ENCODE measurements at regions not wholly inside any gene's neighbourhood (a gene's known extent, or its start where the extent isn't known, plus 50 kb on each side); places are given as distances from the start of the nearest gene placed in this dataset.

DNA sequence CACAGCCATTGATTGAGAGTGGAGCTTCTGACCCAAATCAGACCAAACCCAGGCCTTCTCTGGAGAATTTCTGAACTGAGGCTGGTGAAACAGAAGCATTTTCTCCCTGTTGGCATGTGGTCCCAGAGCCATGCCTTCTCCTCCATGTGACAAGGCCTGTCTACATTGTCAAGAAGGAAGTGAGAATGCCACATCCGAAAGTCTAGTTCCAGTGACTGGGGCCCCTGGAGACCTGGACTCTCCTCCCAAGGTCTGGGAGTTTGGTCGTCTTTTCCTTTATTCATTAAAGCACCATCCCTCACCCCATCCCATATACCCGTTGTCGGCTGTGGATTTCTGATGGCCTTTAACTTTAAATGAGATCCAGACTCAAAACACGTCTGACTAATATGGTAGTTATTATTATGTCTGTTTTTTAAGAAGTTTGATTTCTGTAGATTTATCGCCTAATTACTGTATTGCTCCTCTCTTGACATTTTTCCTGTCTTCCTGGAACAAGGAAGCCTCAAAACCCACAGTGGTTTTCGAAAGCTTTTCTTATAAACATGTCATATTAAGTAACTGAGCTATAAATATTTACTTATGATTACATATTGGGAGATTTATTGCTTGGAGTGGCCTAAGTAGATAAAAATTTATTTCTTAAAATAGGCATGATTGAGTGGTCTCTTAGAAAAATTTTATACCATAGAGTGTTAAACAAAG is 128.3 kb upstream of the FRY start:
- Mint-ChIP-seq H3K36me3 (ENCODE audit: low read depth) (peaks cover 7% of the 10 kb centered on the region), H3K27me3 (peaks cover 32% of the 10 kb centered on the region), H3K4me1 (peaks cover 50% of the 10 kb centered on the region), H3K27ac (no peak overlapping the region), H3K9me3 (no peaks in the 10 kb centered on the region), H3K4me3 (peak overlapping the region; percentile 6)
- ChIA-PET CTCF (interaction anchor here (0.6 kb wide), 1 partner anchor 547 kb away, joined by 4 read pairs; no protein-coding TSS in a partner anchor), POLR2A (no interaction called here)
- no peak for DNase-seq

DNA sequence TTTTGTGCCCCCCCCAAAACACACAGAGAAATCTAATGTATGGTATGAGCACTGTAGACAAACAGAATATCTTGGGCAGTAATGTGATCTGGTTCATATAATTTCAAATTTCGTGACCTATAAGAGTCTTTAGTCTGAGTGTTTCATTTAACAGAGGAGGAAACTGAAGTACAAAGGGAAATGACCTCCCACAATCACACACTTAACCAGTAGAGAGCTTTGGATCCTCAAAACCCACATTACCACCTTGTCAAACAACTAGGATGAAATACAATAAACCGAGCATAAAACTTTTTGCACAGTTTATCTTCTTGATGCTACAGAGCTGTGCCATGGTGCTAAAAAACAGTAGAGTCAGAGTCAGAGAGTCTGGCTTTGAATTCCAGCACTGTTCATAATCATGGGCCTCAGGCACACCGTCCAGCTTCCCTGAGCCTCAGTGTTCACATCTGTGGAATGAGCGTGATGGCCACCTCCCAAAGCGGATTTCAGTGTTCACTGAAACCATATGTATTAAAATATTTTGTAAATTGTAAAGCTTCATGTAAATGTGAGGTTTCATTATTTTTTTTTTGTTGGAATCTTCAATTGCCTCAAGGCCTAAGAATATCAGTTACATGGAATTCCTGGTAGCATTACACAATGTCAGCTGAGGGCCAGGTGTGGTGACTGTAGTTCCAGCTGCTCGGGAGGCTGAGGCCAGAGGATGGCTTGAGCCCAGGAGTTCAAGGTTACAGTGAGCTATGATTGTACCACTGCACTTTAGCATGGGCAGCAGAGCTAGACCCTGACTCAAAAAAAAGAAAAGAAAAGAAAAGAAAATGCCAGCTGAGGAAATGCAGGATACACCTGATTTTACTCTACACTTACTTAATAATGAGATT is 126.4 kb upstream of the FRY start:
- H3K4me1 Mint-ChIP-seq = peaks cover 54% of the 10 kb centered on the region
- ChIA-PET CTCF (interaction anchor here (0.6 to 1.3 kb wide), 4 partner anchors 27 to 598 kb away, joined by 3 to 5 read pairs (median 4); no protein-coding TSS in a partner anchor), POLR2A (no interaction called here)
- DNase-seq = no peak
- H3K9me3 Mint-ChIP-seq = no peaks in the 10 kb centered on the region
- H3K27me3 Mint-ChIP-seq = peaks cover 38% of the 10 kb centered on the region
- no peak overlapping the region for H3K27ac Mint-ChIP-seq
- peaks cover 7% of the 10 kb centered on the region for H3K36me3 Mint-ChIP-seq (ENCODE audit: low read depth)
- H3K4me3 Mint-ChIP-seq = no peak overlapping the region

DNA sequence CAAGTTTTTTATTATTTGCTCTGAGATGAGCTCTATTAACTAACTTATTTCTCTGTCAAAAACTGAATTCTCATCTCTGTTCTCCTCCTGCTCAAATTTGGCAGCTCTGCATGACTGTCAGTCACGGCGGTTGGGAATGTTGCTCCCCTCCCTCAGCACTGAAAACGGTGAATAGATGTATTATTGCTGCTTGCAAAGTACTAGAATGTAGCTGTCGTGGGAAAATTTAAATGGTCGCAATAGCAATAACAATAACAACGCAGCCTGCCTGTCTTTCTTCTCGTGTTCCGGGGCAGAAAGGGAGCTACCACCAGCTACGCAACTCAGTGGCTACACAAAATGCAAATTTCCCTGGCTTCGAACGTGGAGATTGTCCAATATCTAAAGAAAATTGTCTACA is 125.6 kb upstream of the FRY start:
- H3K4me3 Mint-ChIP-seq = no peak overlapping the region
- no peak overlapping the region for H3K27ac Mint-ChIP-seq
- CTCF ChIA-PET = interaction anchor here (0.6 to 1.3 kb wide), 5 partner anchors 26 to 1716 kb away, joined by 3 to 5 read pairs (median 4); no protein-coding TSS in a partner anchor
- DNase-seq = no peak
- H3K27me3 Mint-ChIP-seq = peaks cover 31% of the 10 kb centered on the region
- POLR2A ChIA-PET = no interaction called here
- peaks cover 51% of the 10 kb centered on the region for H3K4me1 Mint-ChIP-seq
- H3K9me3 Mint-ChIP-seq = no peaks in the 10 kb centered on the region
- H3K36me3 Mint-ChIP-seq (ENCODE audit: low read depth) = peaks cover 2% of the 10 kb centered on the region

DNA sequence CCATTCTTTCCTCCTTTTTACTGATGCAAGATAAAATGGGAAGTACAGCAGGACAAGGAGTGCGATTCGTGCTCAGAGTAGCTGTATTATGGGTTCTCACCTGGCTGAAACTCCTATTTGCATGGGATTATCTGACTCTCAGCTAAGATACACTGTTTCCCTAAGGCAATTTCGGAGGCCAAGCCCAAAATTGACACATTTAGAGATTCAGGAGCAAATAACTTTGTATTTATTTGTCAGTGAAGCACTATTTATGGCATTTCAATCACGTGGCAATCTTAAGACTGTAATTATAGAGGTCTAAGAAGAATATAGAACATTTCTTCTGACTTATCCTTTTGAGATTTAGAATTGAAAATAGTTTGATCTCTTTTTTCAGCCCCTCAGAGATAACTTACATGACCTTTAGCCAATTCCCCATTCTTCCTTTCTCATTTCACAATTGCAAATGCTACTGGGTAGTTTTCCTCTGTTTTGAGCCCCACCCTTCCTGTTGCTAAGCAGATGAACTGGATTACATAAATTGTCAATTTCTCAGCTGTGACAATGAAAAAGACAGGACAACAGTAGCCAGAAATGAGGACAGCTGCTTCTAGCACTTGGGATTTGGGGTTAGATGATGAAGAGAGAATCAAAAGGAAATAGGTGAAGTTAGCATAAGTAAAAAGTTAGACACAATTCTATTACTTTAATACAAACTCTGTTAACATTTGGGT is 122.7 kb upstream of the FRY start:
- Mint-ChIP-seq H3K4me3 (no peak overlapping the region), H3K27ac (no peak overlapping the region), H3K27me3 (peaks cover 30% of the 10 kb centered on the region), H3K36me3 (ENCODE audit: low read depth) (no peaks in the 10 kb centered on the region), H3K4me1 (peaks cover 37% of the 10 kb centered on the region), H3K9me3 (no peaks in the 10 kb centered on the region)
- DNase-seq = no peak
- ChIA-PET CTCF (interaction anchor here (0.5 to 2.9 kb wide), 8 partner anchors 11 to 406 kb away, joined by 3 to 22 read pairs (median 5); partner anchors contain the start of genes BRCA2 and ZAR1L), POLR2A (no interaction called here)

DNA sequence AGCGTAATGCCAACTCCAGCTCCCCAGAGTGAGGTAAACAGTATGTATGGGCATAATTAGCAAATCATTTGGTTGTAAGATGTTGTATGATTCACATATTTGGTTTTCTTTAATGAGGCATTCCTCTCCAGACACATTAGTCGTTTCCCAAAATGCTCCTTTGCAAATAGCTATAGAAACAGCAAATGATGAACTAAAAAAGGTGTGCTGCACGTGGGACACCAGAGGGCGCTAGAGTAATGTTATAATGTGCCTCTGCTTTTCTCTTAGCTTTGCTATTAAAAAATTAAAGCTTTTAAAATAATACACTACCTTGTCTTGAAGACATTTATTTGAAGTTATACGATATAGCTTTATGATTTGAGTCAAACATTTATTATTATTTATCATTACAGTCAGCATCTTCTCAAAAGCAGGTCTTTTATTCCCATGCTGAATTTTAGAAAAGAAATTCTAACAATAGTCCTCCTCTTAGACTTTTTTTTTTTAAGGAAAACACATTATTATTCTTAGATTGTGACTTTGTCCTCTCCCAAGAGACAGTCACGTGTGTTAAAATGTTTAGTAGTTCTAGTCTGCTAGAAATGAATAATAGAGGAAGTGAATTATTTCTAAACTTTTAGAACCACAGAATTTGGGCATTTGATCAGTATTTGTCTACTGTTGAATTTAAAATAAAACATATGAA is 121.6 kb upstream of the FRY start:
- H3K27me3 Mint-ChIP-seq = peaks cover 30% of the 10 kb centered on the region
- H3K9me3 Mint-ChIP-seq = no peaks in the 10 kb centered on the region
- ChIA-PET POLR2A (interaction anchor here (0.6 kb wide), 1 partner anchor 21 kb away, joined by 3 read pairs; no protein-coding TSS in a partner anchor), CTCF (interaction anchor here (0.7 to 2.9 kb wide), 23 partner anchors 9 to 749 kb away, joined by 3 to 22 read pairs (median 4); partner anchors contain the start of genes BRCA2 and ZAR1L)
- no peaks in the 10 kb centered on the region for H3K36me3 Mint-ChIP-seq (ENCODE audit: low read depth)
- no peak overlapping the region for H3K4me3 Mint-ChIP-seq
- peaks cover 27% of the 10 kb centered on the region for H3K4me1 Mint-ChIP-seq
- no peak overlapping the region for H3K27ac Mint-ChIP-seq
- DNase-seq = peak; percentile 75

DNA sequence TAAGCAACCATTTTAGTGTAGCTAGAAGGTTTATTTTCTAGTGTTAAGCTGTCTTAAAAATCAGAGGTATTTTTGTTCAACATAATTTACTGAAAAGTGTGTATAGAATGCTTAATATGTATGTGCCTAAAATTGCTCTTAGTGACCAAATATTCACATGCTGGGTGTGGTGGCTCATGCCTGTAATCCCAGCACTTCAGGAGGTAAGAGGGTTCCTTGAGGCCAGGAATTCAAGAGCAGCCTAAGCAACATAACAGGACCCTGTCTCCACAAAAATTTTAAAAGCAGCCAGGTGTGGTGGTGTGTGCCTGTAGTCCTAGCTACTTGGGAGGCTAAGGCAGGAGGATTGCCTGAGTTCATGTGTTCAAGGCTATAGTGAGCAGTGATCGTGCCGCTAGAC is 120.9 kb upstream of the FRY start:
- H3K9me3 Mint-ChIP-seq = no peaks in the 10 kb centered on the region
- ChIA-PET CTCF (interaction anchor here (0.8 to 2.9 kb wide), 14 partner anchors 9 to 670 kb away, joined by 3 to 22 read pairs (median 4); partner anchors contain the start of genes BRCA2 and ZAR1L), POLR2A (interaction anchor here (0.6 kb wide), 1 partner anchor 20 kb away, joined by 3 read pairs; no protein-coding TSS in a partner anchor)
- no peaks in the 10 kb centered on the region for H3K36me3 Mint-ChIP-seq (ENCODE audit: low read depth)
- peaks cover 30% of the 10 kb centered on the region for H3K27me3 Mint-ChIP-seq
- no peak overlapping the region for H3K27ac Mint-ChIP-seq
- no peak overlapping the region for H3K4me3 Mint-ChIP-seq
- DNase-seq = no peak
- peaks cover 25% of the 10 kb centered on the region for H3K4me1 Mint-ChIP-seq

DNA sequence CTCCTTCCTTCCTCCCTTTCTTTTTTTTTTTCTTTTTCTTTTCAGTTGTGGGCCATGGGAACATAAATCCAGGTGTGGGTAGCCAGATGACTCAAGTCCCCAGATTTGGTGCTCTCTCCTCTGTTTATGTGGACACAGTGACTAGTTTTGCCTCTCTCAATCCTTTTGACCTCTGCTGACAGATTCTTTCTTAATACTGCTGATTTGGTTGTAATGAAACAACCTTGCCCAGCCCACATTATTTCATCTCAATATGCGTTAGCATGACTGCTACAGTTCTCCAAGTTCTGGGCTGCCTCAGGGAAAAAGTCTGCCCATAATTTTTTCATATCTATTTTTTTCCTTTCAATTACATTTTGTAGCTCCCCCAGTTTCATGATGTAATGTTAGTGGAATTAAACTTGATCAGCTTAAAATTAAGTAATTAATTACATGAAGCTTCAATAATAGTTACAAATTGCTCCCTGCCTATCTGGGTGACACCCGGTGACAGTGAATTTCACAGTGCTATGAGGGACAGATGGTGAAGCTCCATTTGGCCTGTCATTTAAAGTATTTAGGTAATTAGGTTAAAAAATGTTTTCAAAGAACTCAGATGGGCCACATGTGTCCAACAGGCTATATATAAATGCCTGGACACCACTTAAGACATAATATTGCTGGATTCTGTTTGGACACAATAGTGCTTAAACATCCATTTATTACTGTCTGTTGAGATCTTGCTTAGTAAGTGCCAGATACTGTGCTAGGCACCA is 118.8 kb upstream of the FRY start:
- H3K27ac Mint-ChIP-seq = no peak overlapping the region

DNA sequence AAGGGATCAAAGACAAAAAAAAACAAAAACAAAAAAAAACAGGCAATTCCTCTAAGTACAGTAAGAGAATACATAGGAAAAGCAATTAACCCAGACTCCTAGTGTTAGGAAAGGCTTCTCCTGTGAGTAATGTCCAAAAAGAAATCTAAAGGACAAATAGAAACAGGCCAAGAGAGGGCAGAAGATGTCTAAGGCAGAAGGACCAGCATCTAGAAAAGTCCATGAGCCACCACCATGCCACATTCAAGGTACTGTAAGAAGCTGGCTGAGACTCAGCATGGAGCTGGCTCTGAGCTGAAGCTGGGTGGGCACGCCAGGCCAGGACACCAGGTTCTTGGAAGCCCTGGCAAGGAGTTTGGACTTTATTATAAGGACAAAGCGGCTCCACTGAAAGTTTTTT is 118.1 kb upstream of the FRY start:
- DNase-seq = no peak
- Mint-ChIP-seq H3K27ac (no peak overlapping the region), H3K27me3 (peaks cover 10% of the 10 kb centered on the region), H3K9me3 (no peaks in the 10 kb centered on the region), H3K4me1 (peaks cover 20% of the 10 kb centered on the region), H3K4me3 (no peak overlapping the region), H3K36me3 (ENCODE audit: low read depth) (no peaks in the 10 kb centered on the region)
- ChIA-PET CTCF (interaction anchor here (0.7 to 1.8 kb wide), 4 partner anchors 10 to 333 kb away, joined by 3 read pairs; no protein-coding TSS in a partner anchor), POLR2A (interaction anchor here (0.7 kb wide), 1 partner anchor 37 kb away, joined by 3 read pairs; no protein-coding TSS in a partner anchor)

More for the DNA sequence above, 118.8 kb upstream of the FRY start:
- Mint-ChIP-seq H3K4me3 (no peak overlapping the region), H3K4me1 (peaks cover 23% of the 10 kb centered on the region), H3K27me3 (peaks cover 14% of the 10 kb centered on the region), H3K9me3 (no peaks in the 10 kb centered on the region), H3K36me3 (ENCODE audit: low read depth) (no peaks in the 10 kb centered on the region)
- CTCF ChIA-PET = interaction anchor here (0.6 to 1.8 kb wide), 2 partner anchors 41 to 334 kb away, joined by 3 to 6 read pairs; no protein-coding TSS in a partner anchor
- POLR2A ChIA-PET = no interaction called here
- no peak for DNase-seq

DNA sequence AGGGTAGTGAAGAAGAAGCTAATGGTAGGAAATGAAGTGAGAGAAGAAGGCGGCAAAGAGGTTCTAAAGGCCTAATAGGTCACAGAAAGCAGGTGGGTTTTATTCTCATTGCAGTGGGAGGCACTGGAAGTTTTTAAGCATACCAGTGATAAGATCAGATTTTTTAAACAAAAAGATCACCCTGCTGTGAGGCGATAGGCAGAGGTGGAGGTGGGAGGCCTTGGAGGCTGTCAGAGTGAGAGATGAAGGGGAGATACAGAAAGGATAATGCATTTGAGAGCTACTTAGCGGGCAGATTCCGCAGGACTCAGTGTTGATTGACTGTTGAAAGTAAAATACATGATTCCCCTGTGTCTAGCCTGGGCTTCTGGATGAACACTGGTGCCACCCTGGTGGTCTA is 116.7 kb upstream of the FRY start:
- DNase-seq = no peak
- ChIA-PET CTCF (interaction anchor here (0.8 to 1.9 kb wide), 3 partner anchors 14 to 52 kb away, joined by 3 to 5 read pairs (median 4); no protein-coding TSS in a partner anchor), POLR2A (no interaction called here)
- Mint-ChIP-seq H3K36me3 (ENCODE audit: low read depth) (no peaks in the 10 kb centered on the region), H3K4me3 (no peak overlapping the region), H3K27ac (no peak overlapping the region), H3K27me3 (peaks cover 5% of the 10 kb centered on the region), H3K4me1 (peaks cover 6% of the 10 kb centered on the region), H3K9me3 (no peaks in the 10 kb centered on the region)

DNA sequence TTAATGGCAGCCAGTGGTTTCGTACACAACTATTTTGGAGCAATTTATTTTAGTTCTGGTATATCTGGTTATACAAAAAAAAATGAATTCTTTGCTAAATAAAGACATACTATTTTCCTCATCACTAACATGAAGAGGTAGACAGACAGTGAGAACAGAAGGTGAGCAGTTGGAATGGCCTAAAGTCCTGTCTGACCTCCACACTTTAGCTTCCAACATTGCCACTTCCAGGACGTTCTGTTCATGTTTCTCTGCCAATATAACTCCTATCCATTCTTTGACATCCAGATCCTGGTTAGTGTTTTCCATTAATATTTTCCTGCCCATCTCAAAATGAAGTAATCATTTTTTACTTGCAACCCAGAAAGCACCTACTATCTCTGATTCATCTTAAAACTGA is 112.9 kb upstream of the FRY start:
- no peak overlapping the region for H3K27ac Mint-ChIP-seq
- ChIA-PET POLR2A (no interaction called here), CTCF (interaction anchor here (1.0 to 3.6 kb wide), 3 partner anchors 9 to 13 kb away, joined by 3 to 22 read pairs (median 4); no protein-coding TSS in a partner anchor)
- no peak overlapping the region for H3K4me3 Mint-ChIP-seq
- H3K4me1 Mint-ChIP-seq = peaks cover 9% of the 10 kb centered on the region
- DNase-seq = no peak
- H3K27me3 Mint-ChIP-seq = peaks cover 3% of the 10 kb centered on the region
- no peaks in the 10 kb centered on the region for H3K36me3 Mint-ChIP-seq (ENCODE audit: low read depth)
- H3K9me3 Mint-ChIP-seq = no peaks in the 10 kb centered on the region

DNA sequence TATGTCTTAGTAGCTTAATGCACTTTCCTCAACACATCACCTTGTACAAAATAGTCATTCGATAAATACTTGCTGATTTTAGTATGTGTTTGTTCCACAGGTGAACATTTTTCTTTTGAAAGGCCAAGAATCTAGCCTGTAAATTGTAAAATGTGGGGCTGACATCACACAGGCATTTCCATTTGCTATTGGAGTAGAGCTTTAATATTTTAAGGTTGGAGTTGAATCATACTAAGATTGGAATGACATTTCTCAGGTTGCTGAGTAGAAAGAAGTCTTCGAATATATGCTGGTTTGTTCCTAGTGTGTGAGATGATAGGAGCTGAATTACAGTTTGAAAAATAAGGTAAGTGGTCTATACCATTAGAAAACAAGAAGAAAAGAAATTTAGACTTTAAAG is 112.3 kb upstream of the FRY start:
- Mint-ChIP-seq H3K4me3 (no peak overlapping the region), H3K27me3 (peaks cover 3% of the 10 kb centered on the region), H3K4me1 (peaks cover 9% of the 10 kb centered on the region), H3K36me3 (ENCODE audit: low read depth) (no peaks in the 10 kb centered on the region), H3K9me3 (no peaks in the 10 kb centered on the region), H3K27ac (no peak overlapping the region)
- CTCF ChIA-PET = interaction anchor here (1.1 to 3.6 kb wide), 2 partner anchors 10 to 17 kb away, joined by 3 to 22 read pairs; no protein-coding TSS in a partner anchor
- POLR2A ChIA-PET = no interaction called here
- no peak for DNase-seq

All from activated CD4-positive, alpha-beta T cell treated with anti-CD3 and anti-CD28 coated beads, Interleukin-2, amount 10 ng/mL, durations not matched to agents 7 days and 5 days (primary cell).